GM12878 (cell line): ENCODE measurements at regions not wholly inside any gene's neighbourhood (a gene's known extent, or its start where the extent isn't known, plus 50 kb on each side); places are given as distances from the start of the nearest gene placed in this dataset.

Source experiments
- ATAC-seq: fragments of 200-7000 bp; cut with Tn5 transposase; 3 replicates; pipeline ENCODE4 v1.9.1; 2020; ENCODE audit warnings: mild to moderate bottlenecking, moderate library complexity
- BruUV-seq: library from RNA; stranded (reverse); fragments of 400-500 nt; replicated peaks from 2 replicates; lab custom pipeline; 2021; lab: Mats Ljungman, UMichigan
- CTCF ChIA-PET: fragments of 300-600 bp; sonication (Branson Sonifier 250); formaldehyde crosslinking; extraction: SDS; loops from one replicate; lab custom pipeline; 2021; ENCODE audit warnings: inconsistent platforms; lab: Yijun Ruan, JAX
- POLR2A ChIA-PET: fragments of 350-600 bp; formaldehyde crosslinking; extraction: SDS; loops from one replicate; lab custom pipeline; 2021; ENCODE audit warnings: inconsistent platforms; lab: Charles Lee
- RAD21 ChIA-PET: fragments of 300-600 bp; sonication (Branson Sonifier 250); formaldehyde crosslinking; loops from one replicate; lab custom pipeline; 2023; ENCODE audit warnings: antibody characterized with exemption; ENCODE audit not compliant: unreplicated experiment; lab: Charles Lee
- SMC1A ChIA-PET: fragments of 300-600 bp; sonication (Branson Sonifier 250); formaldehyde crosslinking; loops from one replicate; lab custom pipeline; 2023; ENCODE audit not compliant: unreplicated experiment, uncharacterized antibody; lab: Charles Lee
- DNase-seq: peaks from one replicate; pipeline ENCODE4 v3.0.0-alpha.2; 2011; ENCODE audit warnings: low read depth, low spot score
- FAIRE-seq: peaks from 3 replicates; lab custom pipeline; 2011; peaks lifted over from hg19 to GRCh38; lab: Jason Lieb, UNC
- H2AFZ ChIP-seq: 2 replicates; pipeline ENCODE4 v1.6.0; 2011; ENCODE audit warnings: low read depth, low read length, control low read depth; ENCODE audit not compliant: control insufficient read depth
- H3K27ac ChIP-seq: 2 replicates; pipeline ENCODE4 v1.5.1; 2011; ENCODE audit warnings: control low read depth; ENCODE audit not compliant: control insufficient read depth, insufficient read depth
- H3K27me3 ChIP-seq, 2 experiments: replicated peaks in 1 of 2; 2 replicates each; pipeline versions ENCODE4 v1.6.0 to v1.6.1; 2011; ENCODE audit warnings: low read length in 1 of 2; ENCODE audit not compliant: control insufficient read depth in 2 of 2, insufficient read depth in 2 of 2
- H3K36me3 ChIP-seq, 2 experiments: 2 replicates each; pipeline ENCODE4 v1.5.1; 2011; ENCODE audit warnings: low read length in 1 of 2; ENCODE audit not compliant: control insufficient read depth in 2 of 2, insufficient read depth in 2 of 2
- H3K4me1 ChIP-seq: 2 replicates; pipeline ENCODE4 v1.6.1; 2011; ENCODE audit warnings: mild to moderate bottlenecking, low read length, moderate library complexity, mixed read lengths; ENCODE audit not compliant: control insufficient read depth, insufficient read depth
- H3K4me2 ChIP-seq: 2 replicates; pipeline ENCODE4 v1.6.0; 2011; ENCODE audit warnings: control low read depth; ENCODE audit not compliant: control insufficient read depth, insufficient read depth
- H3K4me3 ChIP-seq: fragments of 200-600 bp; sonication (generic); 2 replicates; pipeline ENCODE4 v1.5.1; 2016
- H3K79me2 ChIP-seq: 2 replicates; pipeline ENCODE4 v1.6.0; 2011; ENCODE audit warnings: low read length; ENCODE audit not compliant: control insufficient read depth, insufficient read depth
- H3K9ac ChIP-seq: 2 replicates; pipeline ENCODE4 v1.8.0; 2011; ENCODE audit warnings: low read length, control low read depth, mixed read lengths; ENCODE audit not compliant: control insufficient read depth, insufficient read depth
- H3K9me3 ChIP-seq: replicated peaks from 3 replicates; pipeline ENCODE4 v1.5.1; 2011; ENCODE audit warnings: mild to moderate bottlenecking, low read length; ENCODE audit not compliant: control insufficient read depth, insufficient read depth
- H4K20me1 ChIP-seq: 2 replicates; pipeline ENCODE4 v1.6.0; 2011; ENCODE audit not compliant: control insufficient read depth, insufficient read depth
- ASH2L ChIP-seq: fragments of 300-600, 200-600 bp; sonication (generic); IDR thresholded peaks from 2 replicates; pipeline ENCODE4 v1.6.1; 2017; ENCODE audit warnings: low read depth, mild to moderate bottlenecking, borderline replicate concordance
- GABPA ChIP-seq: IDR thresholded peaks from 2 replicates; pipeline ENCODE4 v1.6.1; 2014; ENCODE audit warnings: antibody characterized with exemption, low read depth, mild to moderate bottlenecking, inconsistent platforms
- JUND ChIP-seq: IDR thresholded peaks from 2 replicates; pipeline ENCODE4 v1.6.1; 2012; ENCODE audit warnings: low read depth, mild to moderate bottlenecking, low read length, improper control_type of control experiment, moderate library complexity
- MAX ChIP-seq: IDR thresholded peaks from 2 replicates; pipeline ENCODE4 v1.6.1; 2012; ENCODE audit warnings: low read depth, low read length, improper control_type of control experiment
- MYC ChIP-seq: IDR thresholded peaks from 2 replicates; pipeline ENCODE4 v1.6.1; 2011; ENCODE audit warnings: mild to moderate bottlenecking, low read length, moderate library complexity, inconsistent platforms; ENCODE audit not compliant: insufficient read depth, insufficient replicate concordance, insufficient read length, severe bottlenecking
- POLR2AphosphoS2 ChIP-seq: IDR thresholded peaks from 2 replicates; pipeline ENCODE4 v1.6.1; 2011; ENCODE audit warnings: low read depth, mild to moderate bottlenecking, low read length, improper control_type of control experiment, moderate library complexity
- REST ChIP-seq: IDR thresholded peaks from 2 replicates; pipeline ENCODE4 v1.6.1; 2012; ENCODE audit warnings: mild to moderate bottlenecking, low read depth, low read length
- SIN3A ChIP-seq: IDR thresholded peaks from 2 replicates; pipeline ENCODE4 v1.6.1; 2012; ENCODE audit warnings: low read depth, low read length, improper control_type of control experiment
- SUPT20H ChIP-seq: IDR thresholded peaks from 2 replicates; pipeline ENCODE4 v1.6.1; 2011; ENCODE audit warnings: low read depth, mild to moderate bottlenecking, low read length, moderate library complexity, borderline replicate concordance; ENCODE audit not compliant: control insufficient read depth
- ZBTB11 ChIP-seq: fragments of 450-650 bp; formaldehyde crosslinking; IDR thresholded peaks from 2 replicates; pipeline ENCODE4 v1.5.0; 2022; ENCODE audit warnings: mild to moderate bottlenecking, missing genetic modification characterization
- ZSCAN29 ChIP-seq: fragments of 450-650 bp; IDR thresholded peaks from 2 replicates; pipeline ENCODE4 v1.6.1; 2017; ENCODE audit warnings: mild to moderate bottlenecking, moderate library complexity
- WGBS: methylation state at CpG from one replicate; pipeline ENCODE4 v1.1.6; 2016; ENCODE audit warnings: low lambda C conversion rate; ENCODE audit not compliant: insufficient replicate concordance, insufficient coverage; ENCODE audit errors: missing lambda C conversion rate; 5-methylcytosine and 5-hydroxymethylcytosine counted together
- in situ Hi-C: fragments of 300-500 bp; cut with MboI; formaldehyde crosslinking; loops from 9 replicates; pipeline ENCODE4 v1.14.3; 2018; ENCODE audit warnings: mixed read lengths
- intact Hi-C: fragments of 100-400 bp; cut with micrococcal nuclease; formaldehyde crosslinking; loops from one replicate; pipeline ENCODE4 v1.14.2; 2022; ENCODE audit not compliant: unreplicated experiment

GRCh38 chr18:10195529-10195928 lies 258.9 kb upstream of the APCDD1 start:
- SMC1A ChIA-PET: no interaction called here
- Histone ChIP-seq H3K79me2 (no peaks in the 10 kb centered on the region), H3K9ac (no peak overlapping the region), H3K36me3 (no peaks in the 10 kb centered on the region), H3K27me3 (no peaks in the 10 kb centered on the region), H3K9me3 (no peaks in the 10 kb centered on the region; the same call in 2 of the 3 replicates), H4K20me1 (no peaks in the 10 kb centered on the region), H3K27ac (no peak overlapping the region), H3K4me3 (no peak overlapping the region), H3K4me1 (no peaks in the 10 kb centered on the region), H2AFZ (no peak overlapping the region), H3K4me2 (no peak overlapping the region)
- POLR2A ChIA-PET: no interaction called here
- in situ Hi-C loops (no loop called here), intact Hi-C loops (no loop called here)
- WGBS: 0% methylated on average over 2 of the region's 2 CpGs
- FAIRE-seq (no peak), DNase-seq (no peak), ATAC-seq (no peak)
- RAD21 ChIA-PET: no interaction called here
- no peak for TF ChIP-seq GABPA
- no peak for TF ChIP-seq JUND
- TF ChIP-seq ZSCAN29: no peak
- TF ChIP-seq MAX: no peak
- no peak for TF ChIP-seq MYC
- no peak for TF ChIP-seq SIN3A
- CTCF ChIA-PET: no interaction called here
- BruUV-seq: no TSS peak

GRCh38 chr18:10197097-10197496 lies 257.3 kb upstream of the APCDD1 start:
- DNase-seq (no peak), ATAC-seq (no peak), FAIRE-seq (no peak)
- POLR2A ChIA-PET: no interaction called here
- Histone ChIP-seq H3K4me2 (no peak overlapping the region), H2AFZ (no peak overlapping the region), H4K20me1 (no peaks in the 10 kb centered on the region), H3K36me3 (no peaks in the 10 kb centered on the region), H3K4me1 (no peaks in the 10 kb centered on the region), H3K4me3 (no peak overlapping the region), H3K9ac (no peak overlapping the region), H3K27ac (no peak overlapping the region), H3K79me2 (no peaks in the 10 kb centered on the region), H3K27me3 (no peaks in the 10 kb centered on the region), H3K9me3 (no peaks in the 10 kb centered on the region)
- CTCF ChIA-PET: no interaction called here
- RAD21 ChIA-PET: no interaction called here
- in situ Hi-C loops (no loop called here), intact Hi-C loops (no loop called here)
- BruUV-seq: no TSS peak
- SMC1A ChIA-PET: no interaction called here
- whole genome bisulfite sequencing: 25% methylated on average over 10 of the region's 12 CpGs
- TF ChIP-seq SUPT20H: no peak
- no peak for TF ChIP-seq POLR2AphosphoS2
- no peak for TF ChIP-seq ASH2L
- TF ChIP-seq REST: no peak
- no peak for TF ChIP-seq ZBTB11
